HG02852 (cell line): ENCODE measurements at regions not wholly inside any gene's neighbourhood (a gene's known extent, or its start where the extent isn't known, plus 50 kb on each side); places are given as distances from the start of the nearest gene placed in this dataset.

Source experiments
- ATAC-seq: cut with Tn5 transposase; IDR thresholded peaks from one replicate; pipeline ENCODE4 v1.9.1; 2021; ENCODE audit warnings: mild to moderate bottlenecking, moderate library complexity; ENCODE audit not compliant: unreplicated experiment

GRCh38 chr13:60629158-60629557, 232.1 kb downstream of the TDRD3 start:
- no peak for ATAC-seq

- peak; percentile 85 for ATAC-seq
These were observed 230.2 kb downstream of the TDRD3 start for GRCh38 chr13:60627071-60627686.
